GM12872 (cell line): ENCODE measurements at regions not wholly inside any gene's neighbourhood (a gene's known extent, or its start where the extent isn't known, plus 50 kb on each side); places are given as distances from the start of the nearest gene placed in this dataset.

Source experiments
- TF ChIP-seq, protein P1 (sequence below): IDR thresholded peaks from 3 replicates; pipeline ENCODE4 v1.5.1; 2011; ENCODE audit warnings: low read depth, mild to moderate bottlenecking, low read length, moderate library complexity; ENCODE audit not compliant: insufficient read depth

- TF ChIP-seq, protein P1, sequence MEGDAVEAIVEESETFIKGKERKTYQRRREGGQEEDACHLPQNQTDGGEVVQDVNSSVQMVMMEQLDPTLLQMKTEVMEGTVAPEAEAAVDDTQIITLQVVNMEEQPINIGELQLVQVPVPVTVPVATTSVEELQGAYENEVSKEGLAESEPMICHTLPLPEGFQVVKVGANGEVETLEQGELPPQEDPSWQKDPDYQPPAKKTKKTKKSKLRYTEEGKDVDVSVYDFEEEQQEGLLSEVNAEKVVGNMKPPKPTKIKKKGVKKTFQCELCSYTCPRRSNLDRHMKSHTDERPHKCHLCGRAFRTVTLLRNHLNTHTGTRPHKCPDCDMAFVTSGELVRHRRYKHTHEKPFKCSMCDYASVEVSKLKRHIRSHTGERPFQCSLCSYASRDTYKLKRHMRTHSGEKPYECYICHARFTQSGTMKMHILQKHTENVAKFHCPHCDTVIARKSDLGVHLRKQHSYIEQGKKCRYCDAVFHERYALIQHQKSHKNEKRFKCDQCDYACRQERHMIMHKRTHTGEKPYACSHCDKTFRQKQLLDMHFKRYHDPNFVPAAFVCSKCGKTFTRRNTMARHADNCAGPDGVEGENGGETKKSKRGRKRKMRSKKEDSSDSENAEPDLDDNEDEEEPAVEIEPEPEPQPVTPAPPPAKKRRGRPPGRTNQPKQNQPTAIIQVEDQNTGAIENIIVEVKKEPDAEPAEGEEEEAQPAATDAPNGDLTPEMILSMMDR = no peak
Measured at GRCh38 chr10:11683529-11684320, 58.5 kb upstream of the ECHDC3 start.

GRCh38 chr10:11682851-11683250 is 59.3 kb upstream of the ECHDC3 start:
- TF ChIP-seq, protein P1 = no peak

- TF ChIP-seq, protein P1 = no peak
Measured at GRCh38 chr10:11682267-11682683, 59.9 kb upstream of the ECHDC3 start.

DNA sequence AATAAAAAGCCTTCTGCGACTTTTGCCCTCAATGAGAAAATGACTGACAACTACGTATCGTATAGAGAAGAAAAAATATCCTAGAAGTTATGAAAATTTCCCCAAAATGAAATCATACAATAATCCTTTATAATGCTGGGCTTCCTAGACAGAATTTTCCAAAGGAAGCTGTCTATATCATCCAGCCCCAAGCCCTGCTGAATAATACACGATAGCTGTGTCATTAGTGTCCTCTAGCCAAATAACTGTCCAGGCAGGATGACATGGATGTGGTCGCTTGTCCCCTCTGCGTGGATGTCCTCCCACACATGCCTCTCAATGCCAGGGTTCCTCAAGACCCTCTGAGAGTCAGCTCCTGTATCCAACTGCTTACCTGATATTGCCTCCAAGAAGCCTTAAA is 61.7 kb upstream of the ECHDC3 start:
- TF ChIP-seq, protein P1 = no peak

DNA sequence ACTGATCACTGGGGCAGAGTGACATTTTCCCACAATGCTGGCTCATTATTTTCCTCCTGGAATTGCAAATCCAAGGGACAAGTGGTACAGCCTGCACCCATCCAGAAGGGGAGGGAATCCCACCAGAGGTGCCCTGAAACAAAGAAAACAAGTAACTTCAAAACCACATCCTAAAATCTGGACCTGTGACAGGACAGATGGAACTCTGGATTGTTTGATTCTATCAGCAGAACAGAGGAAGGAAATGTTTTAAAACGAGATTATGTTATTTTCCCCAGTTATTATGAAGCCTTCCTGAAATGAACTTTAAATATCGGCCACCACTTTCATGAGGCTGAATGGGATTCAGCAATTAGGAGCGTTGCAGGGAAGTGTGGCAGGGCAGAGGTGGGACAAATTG is 62.2 kb upstream of the ECHDC3 start:
- TF ChIP-seq, protein P1 = no peak

- TF ChIP-seq, protein P1 = no peak
Measured at GRCh38 chr10:11678074-11678793, 63.9 kb upstream of the ECHDC3 start.

GRCh38 chr10:11677480-11677879 is 64.7 kb upstream of the ECHDC3 start:
- TF ChIP-seq, protein P1 = no peak
